ENCODE measurements at regions not wholly inside any gene's neighbourhood (a gene's known extent, or its start where the extent isn't known, plus 50 kb on each side); places are given as distances from the start of the nearest gene placed in this dataset.

GRCh38 chr5:123929055-123929474 lies 417.1 kb downstream of the CSNK1G3 start:
- Histone ChIP-seq H3K36me3 (ENCODE audit: low read depth, missing control alignments) (no peaks in the 10 kb centered on the region), H3K27me3 (no peaks in the 10 kb centered on the region), H3K4me3 (no peak overlapping the region), H3K4me1 (no peaks in the 10 kb centered on the region), H3K9me3 (no peaks in the 10 kb centered on the region), H3K27ac (no peak overlapping the region)
- no peak for DNase-seq
- intact Hi-C loops (cut with DNase I; ENCODE audit: low total_unique reads) = no loop called here
- 95 to 97% methylated on average over 1 of the region's 1 CpG for WGBS, 2 donors
- no peak for TF ChIP-seq CTCF (IDR thresholded peaks at IDR 0.05)
- no peak for TF ChIP-seq POLR2A (IDR thresholded peaks at IDR 0.05)

GRCh38 chr5:123928401-123928800 lies 416.4 kb downstream of the CSNK1G3 start:
- no peak overlapping the region for H3K27ac ChIP-seq
- no peaks in the 10 kb centered on the region for H3K9me3 ChIP-seq
- no peaks in the 10 kb centered on the region for H3K4me1 ChIP-seq
- no peaks in the 10 kb centered on the region for H3K36me3 ChIP-seq (ENCODE audit: low read depth, missing control alignments)
- no peaks in the 10 kb centered on the region for H3K27me3 ChIP-seq
- 88 to 99% methylated on average over 2 of the region's 2 CpGs for WGBS, 2 donors
- TF ChIP-seq CTCF (IDR thresholded peaks at IDR 0.05) = no peak
- TF ChIP-seq POLR2A (IDR thresholded peaks at IDR 0.05) = no peak
- intact Hi-C loops (cut with DNase I; ENCODE audit: low total_unique reads) = no loop called here
- H3K4me3 ChIP-seq = no peak overlapping the region
- DNase-seq = no peak

GRCh38 chr5:123921193-123921592 lies 409.2 kb downstream of the CSNK1G3 start:
- no peaks in the 10 kb centered on the region for H3K36me3 ChIP-seq (ENCODE audit: low read depth, missing control alignments)
- no peak overlapping the region for H3K27ac ChIP-seq
- intact Hi-C loops (cut with DNase I; ENCODE audit: low total_unique reads) = no loop called here
- H3K27me3 ChIP-seq = no peaks in the 10 kb centered on the region
- TF ChIP-seq CTCF (IDR thresholded peaks at IDR 0.05) (no peak), POLR2A (IDR thresholded peaks at IDR 0.05) (no peak)
- no peak for DNase-seq
- H3K4me3 ChIP-seq = no peak overlapping the region
- no peaks in the 10 kb centered on the region for H3K4me1 ChIP-seq
- H3K9me3 ChIP-seq = no peaks in the 10 kb centered on the region

- Histone ChIP-seq H3K9me3 (no peaks in the 10 kb centered on the region), H3K27me3 (no peaks in the 10 kb centered on the region), H3K4me1 (no peaks in the 10 kb centered on the region), H3K27ac (no peak overlapping the region), H3K36me3 (ENCODE audit: low read depth, missing control alignments) (no peaks in the 10 kb centered on the region), H3K4me3 (no peak overlapping the region)
- intact Hi-C loops (cut with DNase I; ENCODE audit: low total_unique reads) = no loop called here
- TF ChIP-seq POLR2A (IDR thresholded peaks at IDR 0.05) = no peak
- no peak for TF ChIP-seq CTCF (IDR thresholded peaks at IDR 0.05)
- WGBS, 2 donors = 50 to 54% methylated on average over 8 of the region's 8 CpGs
- no peak for DNase-seq
Observed at GRCh38 chr5:123916345-123917121, 404.6 kb downstream of the CSNK1G3 start.

GRCh38 chr5:123914333-123914732 lies 402.4 kb downstream of the CSNK1G3 start:
- intact Hi-C loops (cut with DNase I; ENCODE audit: low total_unique reads) = no loop called here
- TF ChIP-seq CTCF (IDR thresholded peaks at IDR 0.05) = no peak
- no peak for TF ChIP-seq POLR2A (IDR thresholded peaks at IDR 0.05)
- Histone ChIP-seq H3K9me3 (no peaks in the 10 kb centered on the region), H3K27me3 (no peaks in the 10 kb centered on the region), H3K27ac (no peak overlapping the region), H3K4me3 (no peak overlapping the region), H3K36me3 (ENCODE audit: low read depth, missing control alignments) (no peaks in the 10 kb centered on the region), H3K4me1 (no peaks in the 10 kb centered on the region)
- 64 to 79% methylated on average over 1 of the region's 1 CpG for WGBS, 2 donors
- DNase-seq = no peak
